HepG2 (cell line): ENCODE measurements at regions not wholly inside any gene's neighbourhood (a gene's known extent, or its start where the extent isn't known, plus 50 kb on each side); places are given as distances from the start of the nearest gene placed in this dataset.

Experiments used
- ATAC-seq: fragments of 200-7000 bp; cut with Tn5 transposase; 3 replicates; pipeline ENCODE4 v1.9.1; 2020; ENCODE audit warnings: mild to moderate bottlenecking, moderate library complexity
- BruUV-seq: library from RNA; stranded (reverse); fragments of 400-500 nt; replicated peaks from 2 replicates; lab custom pipeline; 2021; lab: Mats Ljungman, UMichigan
- CTCF ChIA-PET: fragments of 300-600 bp; formaldehyde crosslinking; extraction: SDS; loops from one replicate; lab custom pipeline; 2021; ENCODE audit warnings: low total read pairs, inconsistent platforms, low intra/inter-chr PET ratio; lab: Yijun Ruan, JAX
- POLR2A ChIA-PET: fragments of 350-600 bp; sonication (Branson Sonifier 250); formaldehyde crosslinking; loops from one replicate; lab custom pipeline; 2020; ENCODE audit warnings: antibody characterized with exemption, inconsistent platforms; lab: Yijun Ruan, JAX
- DNase-seq: peaks from one replicate; pipeline ENCODE4 v3.0.0-alpha.2; 2015; ENCODE audit warnings: low spot score
- FAIRE-seq: peaks from 3 replicates; lab custom pipeline; 2011; peaks lifted over from hg19 to GRCh38; lab: Jason Lieb, UNC
- H2AFZ ChIP-seq: one replicate; pipeline ENCODE4 v1.6.1; 2011; ENCODE audit warnings: low read length, inconsistent platforms
- H3K27ac ChIP-seq: fragments of 300-600 bp; 3 replicates; pipeline ENCODE4 v1.8.0; 2011; ENCODE audit warnings: mixed run types, mild to moderate bottlenecking, mixed read lengths, low read length, inconsistent platforms; ENCODE audit not compliant: insufficient read depth; ENCODE audit errors: extremely low read length
- H3K27me3 ChIP-seq, 2 experiments: fragments of 200-600 bp in 1 of 2; 2 replicates in 1 of 2; 3 replicates in 1 of 2; pipeline versions ENCODE4 v1.6.0 to v1.8.0; 2011; ENCODE audit warnings: low read length in 2 of 2, mild to moderate bottlenecking in 2 of 2, moderate library complexity in 2 of 2, inconsistent platforms in 1 of 2; ENCODE audit not compliant: insufficient read depth in 2 of 2, control insufficient read depth in 1 of 2
- H3K36me3 ChIP-seq, 2 experiments: fragments of 200-600 bp in 1 of 2; replicated peaks in 1 of 2; 2 replicates in 1 of 2; 3 replicates in 1 of 2; pipeline versions ENCODE4 v1.5.1 to v1.8.0; 2011; ENCODE audit warnings: low read length in 2 of 2, inconsistent platforms in 1 of 2; ENCODE audit not compliant: insufficient read depth in 2 of 2, control insufficient read depth in 1 of 2
- H3K4me1 ChIP-seq: 2 replicates; pipeline ENCODE4 v1.5.1; 2012; ENCODE audit warnings: low read length, inconsistent platforms; ENCODE audit not compliant: insufficient read depth
- H3K4me2 ChIP-seq: 2 replicates; pipeline ENCODE4 v1.6.0; 2011; ENCODE audit warnings: low read depth, low read length, inconsistent platforms
- H3K4me3 ChIP-seq, 3 experiments: fragments of 200-600 bp in 1 of 3; sonication (generic), shearing (Covaris generic) in 1 of 3; replicated peaks in 1 of 3; 2 replicates each; pipeline ENCODE4 v1.5.1; 2011 to 2016; ENCODE audit warnings: low read length in 3 of 3, inconsistent platforms in 2 of 3, low read depth in 2 of 3, mild to moderate bottlenecking in 2 of 3, control low read depth in 1 of 3, mixed read lengths in 1 of 3; ENCODE audit not compliant: insufficient read depth in 1 of 3
- H3K79me2 ChIP-seq: one replicate; pipeline ENCODE4 v1.6.1; 2011; ENCODE audit warnings: low read length, inconsistent platforms; ENCODE audit not compliant: insufficient read depth
- H3K9ac ChIP-seq: 2 replicates; pipeline ENCODE4 v1.6.0; 2011; ENCODE audit warnings: mild to moderate bottlenecking, low read depth, low read length, inconsistent platforms; ENCODE audit not compliant: insufficient read depth
- H3K9me3 ChIP-seq: 2 replicates; pipeline ENCODE4 v1.5.1; 2012; ENCODE audit warnings: mild to moderate bottlenecking, low read length
- H4K20me1 ChIP-seq: 2 replicates; pipeline ENCODE4 v1.6.0; 2011; ENCODE audit warnings: inconsistent platforms, mild to moderate bottlenecking, low read length, moderate library complexity; ENCODE audit not compliant: insufficient read depth
- AGO1 ChIP-seq: fragments of 200-400 bp; formaldehyde crosslinking; IDR thresholded peaks from 2 replicates; pipeline ENCODE4 v1.6.1; 2017; ENCODE audit warnings: mild to moderate bottlenecking, low read depth, low read length, moderate library complexity; ENCODE audit not compliant: poor library complexity, severe bottlenecking
- CAMTA2 ChIP-seq: sonication (generic); formaldehyde crosslinking; IDR thresholded peaks from 2 replicates; pipeline ENCODE4 v1.4.0; 2020; ENCODE audit warnings: mild to moderate bottlenecking, missing genetic modification reagents, borderline replicate concordance
- HNRNPLL ChIP-seq: fragments of 200-400 bp; formaldehyde crosslinking; IDR thresholded peaks from 2 replicates; pipeline ENCODE4 v1.6.1; 2017; ENCODE audit warnings: mild to moderate bottlenecking, low read depth, low read length; ENCODE audit not compliant: poor library complexity, severe bottlenecking
- MAF1 ChIP-seq: sonication (generic); formaldehyde crosslinking; IDR thresholded peaks from 2 replicates; pipeline ENCODE4 v1.5.0; 2020; ENCODE audit warnings: missing genetic modification reagents, borderline replicate concordance
- TEAD3 ChIP-seq: optimal IDR thresholded peaks from 2 replicates; pipeline ENCODE3; 2016; ENCODE audit warnings: borderline replicate concordance
- TFE3 ChIP-seq: IDR thresholded peaks from 2 replicates; pipeline ENCODE4 v1.6.1; 2016
- ZFX ChIP-seq: sonication (generic); formaldehyde crosslinking; IDR thresholded peaks from 2 replicates; pipeline ENCODE4 v1.4.0; 2020; ENCODE audit warnings: mild to moderate bottlenecking, low read depth, missing genetic modification reagents, moderate library complexity
- ZNF282 ChIP-seq: fragments of 450-650 bp; IDR thresholded peaks from 2 replicates; pipeline ENCODE4 v1.6.1; 2018; ENCODE audit not compliant: partially characterized antibody
- ZNF326 ChIP-seq: sonication (generic); formaldehyde crosslinking; IDR thresholded peaks from 2 replicates; pipeline ENCODE4 v1.4.0; 2020; ENCODE audit warnings: missing genetic modification reagents, borderline replicate concordance
- WGBS: methylation state at CpG from one replicate; pipeline ENCODE4 v1.1.6; 2017; ENCODE audit warnings: low lambda C conversion rate; 5-methylcytosine and 5-hydroxymethylcytosine counted together
- in situ Hi-C: cut with HindIII; loops from 2 replicates; pipeline ENCODE4 v1.10.0; 2017; ENCODE audit warnings: low pct_unique_long_range_greater_than_20kb; ENCODE audit not compliant: extremely low pct_ligation_motif_present
- intact Hi-C: fragments of 100-400 bp; cut with micrococcal nuclease; formaldehyde crosslinking; loops from one replicate; pipeline ENCODE4 v1.10.0; 2022; ENCODE audit not compliant: unreplicated experiment
- TF ChIP-seq, protein P1 (sequence below): sonication (generic); formaldehyde crosslinking; IDR thresholded peaks from one replicate; pipeline ENCODE4 v1.5.1; 2020; ENCODE audit warnings: mild to moderate bottlenecking, missing genetic modification reagents; ENCODE audit errors: not compliant biosample characterization

DNA sequence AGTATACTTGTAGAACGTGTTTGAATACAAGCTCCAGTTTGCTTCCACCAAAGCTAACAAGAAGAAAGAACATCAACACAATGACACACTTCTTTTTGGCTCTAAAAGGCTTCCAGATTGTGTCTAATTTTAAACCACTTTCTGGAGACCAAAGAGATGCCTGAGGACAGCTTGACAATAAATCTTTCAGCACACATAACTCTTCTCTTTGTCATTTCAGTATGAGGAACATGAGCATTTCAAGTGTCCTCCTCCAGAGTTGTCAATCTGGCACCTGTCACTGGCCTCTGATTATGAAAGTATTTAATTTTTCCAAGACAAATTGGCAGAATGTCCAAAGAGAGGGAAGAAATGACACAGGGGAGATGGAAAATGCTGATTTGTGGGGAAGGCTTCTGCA lies 79.0 kb upstream of the TLR4 start:
- CTCF ChIA-PET = no interaction called here
- no peaks in the 10 kb centered on the region for H3K27me3 ChIP-seq
- peaks cover 37% of the 10 kb centered on the region for H3K9me3 ChIP-seq
- in situ Hi-C loops = no loop called here
- 0% methylated on average over 1 of the region's 1 CpG for WGBS
- no peak for DNase-seq
- H3K36me3 ChIP-seq = no peaks in the 10 kb centered on the region
- no TSS peak for BruUV-seq
- ATAC-seq = no peak
- H3K79me2 ChIP-seq = no peaks in the 10 kb centered on the region
- no peak overlapping the region for H3K27ac ChIP-seq
- intact Hi-C loops = no loop called here
- POLR2A ChIA-PET = no interaction called here
- H3K9ac ChIP-seq = no peak overlapping the region
- no peak overlapping the region for H3K4me2 ChIP-seq
- H3K4me3 ChIP-seq = no peak overlapping the region
- H2AFZ ChIP-seq = no peak overlapping the region
- no peak for FAIRE-seq
- no peaks in the 10 kb centered on the region for H4K20me1 ChIP-seq
- H3K4me1 ChIP-seq = no peaks in the 10 kb centered on the region
- TF ChIP-seq TFE3 (CRISPR knock-in tag) (no peak), AGO1 (no peak), ZNF282 (no peak), HNRNPLL (no peak), MAF1 (CRISPR knock-in tag) (no peak), ZNF326 (CRISPR knock-in tag) (no peak), TEAD3 (CRISPR knock-in tag) (no peak), CAMTA2 (CRISPR knock-in tag) (no peak), ZFX (CRISPR knock-in tag) (no peak)
- TF ChIP-seq, protein P1, sequence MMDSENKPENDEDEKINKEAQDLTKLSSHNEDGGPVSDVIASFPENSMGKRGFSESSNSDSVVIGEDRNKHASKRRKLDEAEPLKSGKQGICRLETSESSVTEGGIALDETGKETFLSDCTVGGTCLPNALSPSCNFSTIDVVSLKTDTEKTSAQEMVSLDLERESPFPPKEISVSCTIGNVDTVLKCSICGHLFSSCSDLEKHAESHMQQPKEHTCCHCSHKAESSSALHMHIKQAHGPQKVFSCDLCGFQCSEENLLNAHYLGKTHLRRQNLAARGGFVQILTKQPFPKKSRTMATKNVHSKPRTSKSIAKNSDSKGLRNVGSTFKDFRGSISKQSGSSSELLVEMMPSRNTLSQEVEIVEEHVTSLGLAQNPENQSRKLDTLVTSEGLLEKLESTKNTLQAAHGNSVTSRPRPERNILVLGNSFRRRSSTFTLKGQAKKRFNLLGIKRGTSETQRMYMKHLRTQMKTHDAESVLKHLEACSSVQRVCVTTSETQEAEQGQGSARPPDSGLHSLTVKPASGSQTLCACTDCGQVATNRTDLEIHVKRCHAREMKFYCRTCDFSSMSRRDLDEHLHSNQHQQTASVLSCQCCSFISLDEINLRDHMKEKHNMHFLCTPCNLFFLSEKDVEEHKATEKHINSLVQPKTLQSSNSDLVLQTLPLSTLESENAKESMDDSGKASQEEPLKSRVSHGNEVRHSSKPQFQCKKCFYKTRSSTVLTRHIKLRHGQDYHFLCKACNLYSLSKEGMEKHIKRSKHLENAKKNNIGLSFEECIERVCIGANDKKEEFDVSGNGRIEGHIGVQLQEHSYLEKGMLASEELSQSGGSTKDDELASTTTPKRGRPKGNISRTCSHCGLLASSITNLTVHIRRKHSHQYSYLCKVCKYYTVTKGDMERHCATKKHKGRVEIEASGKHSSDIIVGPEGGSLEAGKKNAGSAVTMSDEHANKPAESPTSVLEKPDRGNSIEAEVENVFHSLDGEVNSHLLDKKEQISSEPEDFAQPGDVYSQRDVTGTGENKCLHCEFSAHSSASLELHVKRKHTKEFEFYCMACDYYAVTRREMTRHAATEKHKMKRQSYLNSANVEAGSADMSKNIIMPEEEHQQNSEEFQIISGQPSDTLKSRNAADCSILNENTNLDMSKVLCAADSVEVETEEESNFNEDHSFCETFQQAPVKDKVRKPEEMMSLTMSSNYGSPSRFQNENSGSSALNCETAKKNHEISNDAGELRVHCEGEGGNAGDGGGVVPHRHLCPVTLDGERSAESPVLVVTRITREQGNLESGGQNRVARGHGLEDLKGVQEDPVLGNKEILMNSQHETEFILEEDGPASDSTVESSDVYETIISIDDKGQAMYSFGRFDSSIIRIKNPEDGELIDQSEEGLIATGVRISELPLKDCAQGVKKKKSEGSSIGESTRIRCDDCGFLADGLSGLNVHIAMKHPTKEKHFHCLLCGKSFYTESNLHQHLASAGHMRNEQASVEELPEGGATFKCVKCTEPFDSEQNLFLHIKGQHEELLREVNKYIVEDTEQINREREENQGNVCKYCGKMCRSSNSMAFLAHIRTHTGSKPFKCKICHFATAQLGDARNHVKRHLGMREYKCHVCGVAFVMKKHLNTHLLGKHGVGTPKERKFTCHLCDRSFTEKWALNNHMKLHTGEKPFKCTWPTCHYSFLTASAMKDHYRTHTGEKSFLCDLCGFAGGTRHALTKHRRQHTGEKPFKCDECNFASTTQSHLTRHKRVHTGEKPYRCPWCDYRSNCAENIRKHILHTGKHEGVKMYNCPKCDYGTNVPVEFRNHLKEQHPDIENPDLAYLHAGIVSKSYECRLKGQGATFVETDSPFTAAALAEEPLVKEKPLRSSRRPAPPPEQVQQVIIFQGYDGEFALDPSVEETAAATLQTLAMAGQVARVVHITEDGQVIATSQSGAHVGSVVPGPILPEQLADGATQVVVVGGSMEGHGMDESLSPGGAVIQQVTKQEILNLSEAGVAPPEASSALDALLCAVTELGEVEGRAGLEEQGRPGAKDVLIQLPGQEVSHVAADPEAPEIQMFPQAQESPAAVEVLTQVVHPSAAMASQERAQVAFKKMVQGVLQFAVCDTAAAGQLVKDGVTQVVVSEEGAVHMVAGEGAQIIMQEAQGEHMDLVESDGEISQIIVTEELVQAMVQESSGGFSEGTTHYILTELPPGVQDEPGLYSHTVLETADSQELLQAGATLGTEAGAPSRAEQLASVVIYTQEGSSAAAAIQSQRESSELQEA = no peak
